ENCODE measurements at regions not wholly inside any gene's neighbourhood (a gene's known extent, or its start where the extent isn't known, plus 50 kb on each side); places are given as distances from the start of the nearest gene placed in this dataset.

DNA sequence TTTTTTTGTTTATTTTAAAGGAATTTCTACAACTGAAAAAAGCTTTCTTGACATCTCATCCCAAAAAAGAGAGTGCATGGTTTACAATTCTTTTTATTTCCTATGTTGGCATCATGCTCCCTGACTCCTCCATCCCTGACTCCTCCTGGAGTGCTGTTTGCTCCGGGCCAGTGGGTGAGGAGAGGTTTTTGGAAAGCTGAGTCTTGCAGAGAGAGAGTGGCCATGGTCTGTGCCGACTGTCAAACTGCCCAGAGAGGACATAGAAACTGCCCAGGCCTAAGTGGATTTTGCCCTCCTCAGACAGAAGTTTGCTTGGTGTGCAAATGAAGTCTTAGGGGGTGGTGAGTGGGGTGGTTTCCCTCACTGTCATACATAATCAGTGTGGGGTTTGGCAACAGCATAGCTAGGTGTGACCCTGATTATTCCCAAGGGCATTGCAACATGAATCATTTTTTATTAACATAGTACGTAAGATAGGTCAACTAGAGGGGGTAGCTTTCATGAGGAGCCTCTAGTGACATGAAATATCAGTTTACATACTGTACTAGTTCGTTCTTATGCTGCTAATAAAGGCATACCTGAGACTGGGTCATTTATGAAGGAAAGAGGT lies 179.8 kb upstream of the UBL3 start:
- in situ Hi-C loops (cut with HindIII; ENCODE audit: low sequenced_read_pairs), result no loop called here
- no peak for DNase-seq (ENCODE audit: low read depth, low spot score)
- TF ChIP-seq, protein P1, sequence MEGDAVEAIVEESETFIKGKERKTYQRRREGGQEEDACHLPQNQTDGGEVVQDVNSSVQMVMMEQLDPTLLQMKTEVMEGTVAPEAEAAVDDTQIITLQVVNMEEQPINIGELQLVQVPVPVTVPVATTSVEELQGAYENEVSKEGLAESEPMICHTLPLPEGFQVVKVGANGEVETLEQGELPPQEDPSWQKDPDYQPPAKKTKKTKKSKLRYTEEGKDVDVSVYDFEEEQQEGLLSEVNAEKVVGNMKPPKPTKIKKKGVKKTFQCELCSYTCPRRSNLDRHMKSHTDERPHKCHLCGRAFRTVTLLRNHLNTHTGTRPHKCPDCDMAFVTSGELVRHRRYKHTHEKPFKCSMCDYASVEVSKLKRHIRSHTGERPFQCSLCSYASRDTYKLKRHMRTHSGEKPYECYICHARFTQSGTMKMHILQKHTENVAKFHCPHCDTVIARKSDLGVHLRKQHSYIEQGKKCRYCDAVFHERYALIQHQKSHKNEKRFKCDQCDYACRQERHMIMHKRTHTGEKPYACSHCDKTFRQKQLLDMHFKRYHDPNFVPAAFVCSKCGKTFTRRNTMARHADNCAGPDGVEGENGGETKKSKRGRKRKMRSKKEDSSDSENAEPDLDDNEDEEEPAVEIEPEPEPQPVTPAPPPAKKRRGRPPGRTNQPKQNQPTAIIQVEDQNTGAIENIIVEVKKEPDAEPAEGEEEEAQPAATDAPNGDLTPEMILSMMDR (IDR thresholded peaks at IDR 0.05; ENCODE audit: low read depth, low read length), result no peak
- H3K4me3 ChIP-seq (ENCODE audit: low read depth, low read length), result no peak overlapping the region

DNA sequence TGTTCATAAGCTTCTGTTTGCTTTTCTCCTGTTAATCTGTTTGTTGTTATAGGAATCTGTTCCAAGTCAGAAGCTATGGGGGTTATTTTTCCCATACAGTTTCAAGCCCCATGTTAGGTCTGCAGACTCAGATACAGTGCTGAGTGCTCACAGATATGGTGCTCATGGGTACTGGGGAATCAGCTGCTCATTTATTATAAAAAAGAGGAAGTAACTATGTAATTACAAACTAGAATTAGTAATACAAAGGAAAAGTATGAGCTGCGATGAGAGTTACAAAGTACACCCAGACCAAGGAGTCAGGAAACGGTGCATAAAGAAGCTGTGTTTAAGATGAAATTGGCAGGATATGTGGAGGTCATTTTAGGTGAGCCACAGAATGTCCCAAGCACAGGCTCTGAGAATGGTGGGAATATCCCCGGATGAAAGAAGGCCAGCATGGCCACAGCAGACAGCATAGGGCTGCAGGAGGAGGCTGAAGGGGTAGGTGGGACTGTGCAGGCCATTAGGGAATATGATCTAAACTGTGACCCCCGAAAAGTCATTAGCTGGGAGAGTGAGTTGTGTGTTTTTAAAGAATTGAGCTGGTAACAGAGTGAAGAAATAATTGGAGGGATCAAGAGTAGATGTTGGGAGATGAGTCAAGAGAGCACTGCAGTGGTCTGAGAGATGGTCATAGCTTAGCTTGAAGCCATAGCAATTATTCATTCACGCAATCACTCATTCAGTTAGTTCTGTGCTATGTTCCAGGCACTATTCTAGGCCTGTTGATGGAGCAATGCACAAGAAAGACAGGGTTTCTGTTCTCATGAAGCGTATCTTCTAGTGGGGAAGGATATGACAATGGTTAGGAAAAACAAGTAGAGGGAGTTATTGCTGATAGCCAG lies 177.4 kb upstream of the UBL3 start:
- in situ Hi-C loops (cut with HindIII; ENCODE audit: low sequenced_read_pairs), result no loop called here
- peak; percentile 75 for DNase-seq (ENCODE audit: low read depth, low spot score)
- H3K4me3 ChIP-seq (ENCODE audit: low read depth, low read length), result no peak overlapping the region
- TF ChIP-seq, protein P1 (IDR thresholded peaks at IDR 0.05; ENCODE audit: low read depth, low read length), result no peak

DNA sequence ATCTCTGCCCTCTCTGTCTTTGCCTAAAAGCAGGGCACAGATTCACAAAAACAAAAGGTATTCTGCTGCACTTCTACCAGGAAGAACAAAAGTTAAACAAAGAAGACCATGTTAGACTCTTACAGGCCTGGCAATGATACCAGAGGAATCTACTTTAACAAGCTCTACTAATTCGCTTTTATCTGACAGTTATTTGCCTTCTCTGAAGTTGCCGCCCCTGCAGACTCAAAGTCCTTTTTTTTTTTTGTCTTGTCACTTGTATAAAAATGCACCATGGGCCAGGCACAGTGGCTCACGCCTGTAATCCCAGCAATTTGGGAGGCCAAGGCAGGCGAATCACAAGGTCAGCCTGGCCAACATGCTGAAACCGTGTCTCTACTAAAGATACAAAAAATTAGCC lies 176.5 kb upstream of the UBL3 start:
- in situ Hi-C loops (cut with HindIII; ENCODE audit: low sequenced_read_pairs), result no loop called here
- no peak for DNase-seq (ENCODE audit: low read depth, low spot score)
- no peak overlapping the region for H3K4me3 ChIP-seq (ENCODE audit: low read depth, low read length)
- TF ChIP-seq, protein P1 (IDR thresholded peaks at IDR 0.05; ENCODE audit: low read depth, low read length), result no peak

DNA sequence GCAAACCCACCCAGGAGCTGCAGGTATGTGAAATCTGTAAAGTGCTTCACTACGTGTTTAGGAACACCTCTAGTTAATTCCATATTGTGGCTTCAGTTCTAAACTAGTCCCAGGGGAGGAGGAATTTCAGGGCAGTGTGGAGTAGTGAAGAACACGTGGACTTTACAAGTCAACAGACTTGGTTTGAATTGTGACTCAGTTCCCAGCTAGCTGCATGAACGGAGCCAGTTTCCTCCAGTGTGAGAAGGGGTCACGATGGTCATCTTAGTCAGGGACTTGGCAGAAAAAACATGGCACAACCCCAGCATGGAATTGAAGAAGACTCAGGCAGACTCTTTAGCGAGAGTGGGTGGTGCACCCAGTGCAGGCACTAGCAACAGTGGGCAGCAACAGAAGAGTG lies 175.7 kb upstream of the UBL3 start:
- in situ Hi-C loops (cut with HindIII; ENCODE audit: low sequenced_read_pairs), result no loop called here
- peak; percentile 83 for DNase-seq (ENCODE audit: low read depth, low spot score)
- TF ChIP-seq, protein P1 (IDR thresholded peaks at IDR 0.05; ENCODE audit: low read depth, low read length), result no peak
- no peak overlapping the region for H3K4me3 ChIP-seq (ENCODE audit: low read depth, low read length)

DNA sequence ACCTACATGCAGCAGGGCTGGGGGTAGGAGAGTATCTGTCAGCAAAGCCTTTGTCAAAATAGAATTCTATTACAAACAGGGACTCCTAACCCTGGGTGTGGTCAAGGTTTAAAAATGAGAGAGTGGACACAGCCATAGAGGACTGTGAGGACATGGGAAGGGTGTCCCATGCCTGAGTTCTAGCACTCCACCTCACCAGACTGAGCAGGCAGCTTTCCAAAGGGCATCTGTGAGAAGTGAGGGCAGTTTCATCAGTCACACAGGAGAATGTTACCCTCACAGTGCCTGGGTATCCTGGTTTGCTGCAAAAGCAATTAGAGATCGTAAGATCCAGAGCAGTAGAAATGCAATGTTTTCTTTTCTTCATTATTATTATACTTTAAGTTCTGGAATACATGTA lies 174.9 kb upstream of the UBL3 start:
- no peak for DNase-seq (ENCODE audit: low read depth, low spot score)
- in situ Hi-C loops (cut with HindIII; ENCODE audit: low sequenced_read_pairs), result no loop called here
- TF ChIP-seq, protein P1 (IDR thresholded peaks at IDR 0.05; ENCODE audit: low read depth, low read length), result no peak
- H3K4me3 ChIP-seq (ENCODE audit: low read depth, low read length), result no peak overlapping the region

DNA sequence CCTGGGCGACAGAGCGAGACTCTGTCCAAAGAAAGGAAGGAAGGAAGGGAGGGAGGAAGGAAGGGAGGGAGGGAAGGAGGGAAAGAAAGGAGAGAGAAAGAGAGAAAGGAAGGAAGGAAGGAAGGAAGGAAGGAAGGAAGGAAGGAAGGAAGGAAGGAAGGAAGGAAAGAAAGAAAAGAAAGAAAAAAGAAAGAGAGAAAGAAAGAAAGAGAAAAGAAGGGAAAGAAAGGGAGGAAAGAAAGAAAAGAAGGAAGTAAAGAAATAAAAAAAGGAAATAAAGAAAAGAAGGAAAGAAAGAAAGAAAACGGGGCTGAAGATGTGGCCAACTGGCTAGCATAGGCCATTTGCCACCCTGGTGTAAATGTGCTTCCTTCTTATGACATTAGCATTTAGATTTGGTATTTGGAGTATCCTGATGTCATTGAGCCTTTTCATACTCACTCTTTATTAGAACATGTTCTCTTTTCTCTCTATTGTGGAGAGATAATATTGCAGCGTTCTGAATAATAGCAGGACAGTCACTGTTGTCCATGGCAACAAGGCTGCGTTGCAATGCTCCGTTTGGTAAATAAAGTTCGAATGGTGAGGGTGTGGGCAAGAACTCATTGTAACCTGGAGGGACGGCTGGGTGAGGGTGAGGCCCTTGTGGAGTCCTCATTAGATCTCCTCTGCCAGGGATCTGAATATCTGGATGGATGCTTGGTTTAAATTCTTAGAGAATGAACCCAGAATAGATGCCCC lies 173.9 kb upstream of the UBL3 start:
- DNase-seq (ENCODE audit: low read depth, low spot score), result no peak
- no peak overlapping the region for H3K4me3 ChIP-seq (ENCODE audit: low read depth, low read length)
- in situ Hi-C loops (cut with HindIII; ENCODE audit: low sequenced_read_pairs), result no loop called here
- TF ChIP-seq, protein P1 (IDR thresholded peaks at IDR 0.05; ENCODE audit: low read depth, low read length), result no peak

All from astrocyte of the spinal cord (primary cell).